ENCODE measurements at regions not wholly inside any gene's neighbourhood (a gene's known extent, or its start where the extent isn't known, plus 50 kb on each side); places are given as distances from the start of the nearest gene placed in this dataset.

- no peaks in the 10 kb centered on the region for H3K9me3 ChIP-seq
- H3K4me3 ChIP-seq = no peak overlapping the region
- intact Hi-C loops (cut with DNase I) = no loop called here
- no peak for DNase-seq (ENCODE audit: low spot score in 2 of 2)
- TF ChIP-seq CTCF (IDR thresholded peaks at IDR 0.05) = no peak
- H3K36me3 ChIP-seq = no peaks in the 10 kb centered on the region
- no peak overlapping the region for H3K27ac ChIP-seq
- H3K4me1 ChIP-seq = no peaks in the 10 kb centered on the region
- no peaks in the 10 kb centered on the region for H3K27me3 ChIP-seq
These were observed 203.5 kb upstream of the PMEPA1 start for GRCh38 chr20:57913156-57913930.

GRCh38 chr20:57912227-57912582, 202.4 kb upstream of the PMEPA1 start:
- no peak overlapping the region for H3K4me3 ChIP-seq
- H3K27me3 ChIP-seq = no peaks in the 10 kb centered on the region
- no peak for TF ChIP-seq CTCF (IDR thresholded peaks at IDR 0.05)
- no peak for DNase-seq (ENCODE audit: low spot score in 2 of 2)
- intact Hi-C loops (cut with DNase I) = no loop called here
- H3K27ac ChIP-seq = no peak overlapping the region
- no peaks in the 10 kb centered on the region for H3K9me3 ChIP-seq
- H3K36me3 ChIP-seq = no peaks in the 10 kb centered on the region
- H3K4me1 ChIP-seq = no peaks in the 10 kb centered on the region

DNA sequence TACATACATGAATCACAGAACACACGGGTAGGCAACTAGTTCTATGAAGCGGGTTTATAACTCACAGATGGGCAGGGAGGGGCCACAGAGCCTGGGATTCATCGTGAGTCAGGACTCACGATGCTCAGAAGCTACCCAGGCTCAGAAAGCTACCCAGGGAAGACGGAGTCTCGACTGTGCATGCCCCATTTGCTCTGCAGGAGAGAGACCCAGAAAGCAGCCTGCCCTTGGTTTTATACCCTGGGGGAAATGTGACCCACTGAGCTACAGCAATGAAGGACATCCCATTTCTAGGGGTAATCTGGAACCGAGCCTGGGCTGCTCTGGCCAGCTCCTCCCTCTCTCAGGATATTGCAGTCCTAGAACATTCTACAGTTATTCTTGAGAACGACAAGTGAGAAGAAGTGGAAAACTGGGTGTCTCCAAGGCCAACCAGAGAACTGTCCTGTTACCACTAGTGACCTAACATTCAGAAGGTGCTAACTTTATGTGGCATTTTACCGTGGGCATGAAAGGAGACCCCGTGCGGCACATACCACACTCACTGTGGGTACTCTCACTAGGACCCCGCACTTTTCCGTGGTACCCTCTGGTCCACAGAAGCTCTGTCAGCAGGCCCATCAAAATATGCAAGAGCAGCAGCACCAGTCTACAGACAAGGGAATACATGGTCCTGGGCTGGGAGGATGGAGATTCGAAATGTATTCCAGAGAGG, 201.9 kb upstream of the PMEPA1 start:
- no peak overlapping the region for H3K4me3 ChIP-seq
- TF ChIP-seq CTCF (IDR thresholded peaks at IDR 0.05) = no peak
- no peaks in the 10 kb centered on the region for H3K9me3 ChIP-seq
- no peaks in the 10 kb centered on the region for H3K36me3 ChIP-seq
- intact Hi-C loops (cut with DNase I) = no loop called here
- H3K4me1 ChIP-seq = no peaks in the 10 kb centered on the region
- H3K27ac ChIP-seq = no peak overlapping the region
- DNase-seq (ENCODE audit: low spot score in 2 of 2) = no peak
- no peaks in the 10 kb centered on the region for H3K27me3 ChIP-seq

- no peak for TF ChIP-seq CTCF (IDR thresholded peaks at IDR 0.05)
- H3K27ac ChIP-seq = no peak overlapping the region
- intact Hi-C loops (cut with DNase I) = no loop called here
- H3K4me3 ChIP-seq = no peak overlapping the region
- no peaks in the 10 kb centered on the region for H3K27me3 ChIP-seq
- H3K36me3 ChIP-seq = no peaks in the 10 kb centered on the region
- no peaks in the 10 kb centered on the region for H3K4me1 ChIP-seq
- DNase-seq (ENCODE audit: low spot score in 2 of 2) = no peak
- H3K9me3 ChIP-seq = no peaks in the 10 kb centered on the region
These were observed 200.9 kb upstream of the PMEPA1 start for GRCh38 chr20:57910716-57911115.

GRCh38 chr20:57909763-57910331, 200.0 kb upstream of the PMEPA1 start:
- H3K4me3 ChIP-seq = no peak overlapping the region
- no peak for TF ChIP-seq CTCF (IDR thresholded peaks at IDR 0.05)
- intact Hi-C loops (cut with DNase I) = no loop called here
- H3K27me3 ChIP-seq = no peaks in the 10 kb centered on the region
- H3K36me3 ChIP-seq = no peaks in the 10 kb centered on the region
- no peak overlapping the region for H3K27ac ChIP-seq
- no peak for DNase-seq (ENCODE audit: low spot score in 2 of 2)
- no peaks in the 10 kb centered on the region for H3K4me1 ChIP-seq
- H3K9me3 ChIP-seq = no peaks in the 10 kb centered on the region

Data from ascending aorta (tissue), 2 donors.